Thyroid gland (tissue), 4 donors: ENCODE measurements at regions not wholly inside any gene's neighbourhood (a gene's known extent, or its start where the extent isn't known, plus 50 kb on each side); places are given as distances from the start of the nearest gene placed in this dataset.

ENCODE experiments used
- CTCF ChIP-seq, 6 experiments: fragments of 200-600 bp in 3 of 6; fragments of 450-650 bp in 3 of 6; sonication (generic) in 3 of 6; IDR thresholded peaks; one replicate each; pipeline ENCODE4 v1.5.1; 2016 to 2019; ENCODE audit warnings: antibody characterized with exemption in 6 of 6, mild to moderate bottlenecking in 2 of 6, inconsistent platforms in 1 of 6, moderate library complexity in 1 of 6
- POLR2A ChIP-seq, 2 donors: fragments of 450-650 bp; IDR thresholded peaks; one replicate each; pipeline ENCODE4 v1.6.1; 2017; ENCODE audit warnings: antibody characterized with exemption in 2 of 2, mild to moderate bottlenecking in 2 of 2, moderate library complexity in 1 of 2

- no peak for TF ChIP-seq CTCF (IDR thresholded peaks at IDR 0.05)
- TF ChIP-seq POLR2A (IDR thresholded peaks at IDR 0.05) = no peak
Observed at GRCh38 chr5:109558952-109559351, 130.8 kb upstream of the MAN2A1 start.
